ENCODE measurements at regions not wholly inside any gene's neighbourhood (a gene's known extent, or its start where the extent isn't known, plus 50 kb on each side); places are given as distances from the start of the nearest gene placed in this dataset.
A peak's percentile ranks its signal among the peaks of the same experiment; 100 is the strongest.

DNA sequence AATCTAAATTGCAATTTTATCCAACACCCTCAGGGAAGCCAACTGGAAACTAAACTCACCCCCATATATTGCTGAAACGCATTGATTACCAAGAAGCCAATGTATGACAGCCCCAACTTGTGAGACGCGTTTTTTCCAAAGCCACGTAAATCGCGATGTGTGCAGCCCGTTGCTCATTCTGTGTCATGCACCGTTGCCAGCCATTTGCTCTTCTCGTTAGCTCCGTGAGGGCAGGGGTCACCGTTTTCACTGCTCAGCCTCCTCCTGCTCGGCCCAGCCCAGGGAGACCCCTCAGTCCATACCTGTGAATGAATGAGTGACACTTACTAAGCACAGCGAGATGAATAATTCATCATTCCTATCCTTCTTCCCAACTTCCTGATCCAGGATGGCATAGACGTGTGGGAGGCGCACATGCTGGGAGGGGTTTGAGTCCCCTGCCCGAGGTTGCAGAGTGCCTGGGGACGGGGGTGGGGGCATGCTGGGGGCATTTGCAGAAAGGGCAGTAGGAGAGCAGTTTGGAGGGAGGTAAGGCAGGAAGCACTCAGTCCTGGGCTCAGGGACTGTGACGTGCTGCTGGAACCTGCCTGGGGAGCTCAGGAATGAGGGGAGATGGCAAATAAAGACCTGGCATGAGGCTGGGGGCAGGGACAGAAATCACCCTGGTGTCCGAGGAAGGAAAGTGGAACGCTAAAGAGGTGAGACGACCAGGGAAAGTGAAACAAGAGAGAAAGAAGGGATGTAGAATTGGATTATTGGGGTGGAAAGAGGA is 104.2 kb upstream of the SDK1 start:
- DNase-seq = no peak

DNA sequence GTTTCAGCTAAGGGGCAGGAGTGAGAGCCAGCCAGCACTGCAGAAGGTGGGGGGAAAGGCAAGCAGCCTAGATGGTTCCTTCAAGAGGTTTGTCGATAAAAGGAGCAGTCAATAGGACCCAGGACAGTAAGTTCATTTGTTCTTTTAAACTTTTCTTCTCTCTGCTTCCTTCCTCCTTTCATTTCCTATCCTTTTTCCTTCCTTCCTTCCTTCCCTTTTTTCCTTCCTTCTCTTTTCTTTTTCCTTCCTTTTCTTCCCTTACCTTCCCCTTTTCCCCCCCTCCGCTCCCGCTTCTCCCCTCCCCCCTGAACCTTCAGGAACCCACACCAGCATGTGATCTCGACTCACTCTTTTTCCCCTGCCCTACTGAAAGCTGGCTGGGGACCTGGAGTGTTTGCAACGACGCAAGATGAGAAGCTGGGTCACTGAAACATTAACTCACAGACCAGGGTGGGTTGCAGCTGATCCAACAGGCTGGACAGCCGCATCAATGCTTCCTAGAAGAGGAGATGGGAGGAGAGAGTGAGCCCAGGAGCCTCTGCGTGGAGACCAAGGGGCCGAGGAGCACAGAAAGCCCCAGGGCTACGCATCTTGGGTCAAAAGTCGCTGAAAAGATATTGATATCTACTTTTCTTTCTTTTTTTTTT is 103.4 kb upstream of the SDK1 start:
- no peak for DNase-seq

GRCh38 chr7:3198316-3198715 is 102.7 kb upstream of the SDK1 start:
- DNase-seq = no peak

- DNase-seq = peak; percentile 27 to 63
These were observed 100.5 kb upstream of the SDK1 start for GRCh38 chr7:3200504-3200903.

DNA sequence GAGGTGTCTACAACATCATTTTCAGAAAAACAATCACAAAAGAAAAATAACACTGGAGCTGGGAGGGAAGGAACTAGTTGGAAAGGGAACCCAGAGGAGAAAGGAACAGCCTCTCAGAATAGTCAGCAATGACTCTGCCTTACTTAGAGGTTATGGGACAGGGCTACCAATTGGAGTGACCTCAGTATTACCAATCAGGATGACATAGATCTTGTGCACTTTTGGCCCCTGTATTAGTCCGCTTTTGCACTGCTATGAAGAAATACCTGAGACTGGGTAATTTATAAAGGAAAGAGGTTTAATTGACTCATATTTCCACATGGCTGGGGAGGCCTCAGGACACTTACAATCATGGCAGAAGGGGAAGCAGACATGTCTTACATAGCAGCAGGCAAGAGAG is 99.7 kb upstream of the SDK1 start:
- DNase-seq = no peak

DNA sequence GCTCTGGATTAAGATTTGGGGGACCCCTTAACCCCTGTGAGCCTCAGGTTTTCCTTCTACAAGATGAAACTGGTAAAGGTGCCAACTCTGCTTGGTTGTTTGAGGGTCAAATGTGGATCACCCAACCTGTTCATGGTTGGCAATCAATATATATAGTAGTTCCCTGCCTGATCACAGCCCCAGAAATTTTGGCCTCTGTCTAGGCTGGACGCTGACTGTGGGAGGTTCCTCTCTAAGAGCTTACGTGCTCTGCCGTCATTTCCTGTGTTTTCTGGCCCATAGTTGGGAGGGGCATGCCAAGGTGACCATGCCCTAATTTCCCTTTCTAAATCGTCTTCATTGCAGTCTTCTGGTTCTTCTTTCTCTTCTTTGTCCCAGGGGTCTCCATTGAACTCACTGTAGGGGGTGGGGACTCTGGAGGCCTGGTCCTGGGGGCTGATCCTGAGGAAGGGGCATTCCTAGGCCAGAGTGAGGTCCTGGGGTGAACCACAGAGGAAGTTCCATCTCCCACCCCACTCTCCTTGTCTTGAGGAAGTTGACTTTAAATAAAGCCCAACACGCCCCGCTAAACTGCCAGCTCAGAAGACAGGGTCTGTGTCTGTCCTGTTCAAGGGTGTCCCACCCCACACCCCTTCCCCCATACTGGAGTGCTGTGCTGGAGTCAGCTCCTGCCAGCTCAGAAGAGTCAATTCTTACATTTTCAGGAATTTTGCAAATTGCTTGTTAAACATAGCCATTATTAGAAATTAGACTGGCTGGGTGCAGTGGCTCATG is 98.9 kb upstream of the SDK1 start:
- DNase-seq = no peak

GRCh38 chr7:3204526-3204925 is 96.5 kb upstream of the SDK1 start:
- no peak for DNase-seq

- no peak for DNase-seq
These were observed 95.0 kb upstream of the SDK1 start for GRCh38 chr7:3206101-3206500.

DNA sequence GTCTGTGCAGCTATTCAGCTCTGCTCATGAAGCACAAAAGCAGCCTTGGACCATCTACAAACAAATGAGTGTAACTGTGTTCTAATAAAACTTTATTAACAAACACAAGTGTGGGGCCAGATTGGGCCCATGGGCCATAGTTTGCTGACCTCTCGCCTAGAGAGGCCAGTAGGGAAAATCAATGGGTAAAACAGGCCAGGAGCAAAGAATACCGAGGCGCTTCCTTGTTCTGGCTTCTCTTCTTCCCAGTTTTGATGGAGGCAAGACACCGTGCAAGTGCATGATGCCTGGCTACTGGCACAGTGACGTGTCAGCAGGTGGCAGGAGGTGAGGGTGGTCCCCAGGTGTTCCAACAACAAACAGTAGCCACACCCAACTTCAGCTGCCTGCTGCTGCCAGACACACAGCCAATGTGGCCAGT is 94.3 kb upstream of the SDK1 start:
- DNase-seq = no peak

DNA sequence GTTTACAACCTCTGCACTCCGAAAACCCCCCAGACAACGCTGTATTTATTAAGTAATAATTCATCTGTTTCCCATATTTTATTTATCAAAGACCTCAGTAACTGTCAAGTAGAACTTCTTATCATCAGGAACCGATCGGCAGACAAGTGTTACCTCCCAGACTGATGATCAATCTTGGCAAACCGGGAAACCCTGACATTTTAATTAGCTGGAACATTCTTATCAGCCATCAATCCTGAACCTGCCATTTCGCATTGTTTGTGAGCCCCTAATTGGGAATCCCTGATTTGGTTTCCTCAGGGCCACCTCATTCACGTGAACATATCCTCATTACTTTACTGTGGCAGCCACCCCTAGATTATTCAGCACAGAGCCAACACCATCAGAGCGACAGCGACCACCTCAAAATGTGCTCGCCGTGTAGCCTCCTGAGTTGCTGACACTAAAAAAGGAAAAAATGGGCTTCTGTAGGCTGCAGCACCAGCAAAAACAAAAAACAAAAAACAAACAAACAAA is 93.6 kb upstream of the SDK1 start:
- no peak for DNase-seq

- DNase-seq = peak in 1 of 2 experiments; percentile 12
These were observed 90.5 kb upstream of the SDK1 start for GRCh38 chr7:3210531-3210930.

DNA sequence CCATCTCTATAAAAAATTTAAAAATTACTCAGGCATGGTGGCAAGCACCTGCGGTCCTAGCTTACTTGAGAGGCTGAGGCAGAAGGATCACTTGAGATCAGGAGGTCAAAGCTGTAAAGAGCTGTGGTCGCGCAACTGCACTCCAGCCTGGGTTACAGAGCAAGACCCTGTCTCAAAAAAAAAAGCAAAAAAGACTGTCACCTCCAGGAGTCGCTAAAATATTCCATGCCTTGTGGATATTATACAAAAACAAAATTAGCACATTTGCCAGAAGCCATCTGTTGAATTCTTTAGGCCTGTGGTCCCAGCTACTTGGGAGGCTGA is 87.0 kb upstream of the SDK1 start:
- DNase-seq = no peak

GRCh38 chr7:3215624-3216585 is 85.1 kb upstream of the SDK1 start:
- DNase-seq = no peak

- no peak for DNase-seq
These were observed 83.9 kb upstream of the SDK1 start for GRCh38 chr7:3217166-3217565.

- no peak for DNase-seq
These were observed 82.4 kb upstream of the SDK1 start for GRCh38 chr7:3218411-3219225.

GRCh38 chr7:3229904-3230470 is 71.1 kb upstream of the SDK1 start:
- DNase-seq = no peak

- DNase-seq = no peak
These were observed 70.1 kb upstream of the SDK1 start for GRCh38 chr7:3230908-3231307.

DNA sequence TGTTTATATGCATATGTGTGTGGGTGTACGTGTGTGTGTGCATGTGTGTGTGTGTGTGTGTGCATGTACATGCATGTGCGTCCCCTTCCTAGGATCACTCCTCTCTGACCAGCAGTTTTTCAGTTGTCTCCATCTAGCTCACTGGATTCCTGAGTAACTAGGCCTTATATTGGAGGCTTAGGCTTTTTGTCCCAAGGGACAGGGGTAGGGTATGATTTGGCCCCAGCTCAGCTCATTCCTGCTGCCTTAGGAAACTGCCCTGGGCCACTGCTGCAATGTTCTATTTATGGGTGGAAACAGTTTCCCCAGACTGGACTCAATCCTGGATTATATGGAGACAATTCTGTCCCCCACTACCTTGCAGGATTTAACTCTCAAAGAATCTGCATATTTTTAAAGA is 68.8 kb upstream of the SDK1 start:
- DNase-seq = no peak

- no peak for DNase-seq
These were observed 67.8 kb upstream of the SDK1 start for GRCh38 chr7:3233301-3233700.

- no peak for DNase-seq
These were observed 67.0 kb upstream of the SDK1 start for GRCh38 chr7:3234051-3234450.

DNA sequence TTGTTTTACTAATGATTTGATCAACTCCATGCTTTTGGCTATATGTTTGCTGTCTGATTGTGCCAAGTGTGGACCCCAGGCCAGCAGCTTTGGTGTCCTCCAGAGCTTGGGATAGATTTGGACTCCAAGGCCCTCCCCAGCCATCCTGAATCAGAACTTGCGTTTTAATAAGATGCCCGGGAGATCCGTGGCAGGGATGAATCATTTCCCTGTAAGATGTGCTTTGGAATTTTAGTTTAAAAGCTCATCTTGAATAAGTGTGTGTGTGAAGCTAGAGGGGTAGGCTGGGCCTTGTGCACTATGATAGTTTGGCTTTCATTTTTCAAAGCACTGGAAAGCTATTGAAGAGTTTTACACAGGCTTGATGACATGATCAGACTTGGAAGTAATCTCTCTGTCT is 66.2 kb upstream of the SDK1 start:
- DNase-seq = no peak

Measured in NCI-H526 (cell line).